Adrenal gland (tissue), 5 donors: ENCODE measurements at regions not wholly inside any gene's neighbourhood (a gene's known extent, or its start where the extent isn't known, plus 50 kb on each side); places are given as distances from the start of the nearest gene placed in this dataset.

ENCODE experiments used
- POLR2A ChIP-seq, 2 donors: fragments of 450-650 bp; IDR thresholded peaks; one replicate each; pipeline ENCODE4 v1.6.1; 2017; ENCODE audit warnings: antibody characterized with exemption in 2 of 2, mild to moderate bottlenecking in 2 of 2, moderate library complexity in 1 of 2
- TF ChIP-seq, protein P1 (sequence below), 6 experiments: fragments of 450-650 bp in 4 of 6; fragments of 200-600 bp in 2 of 6; sonication (generic) in 1 of 6; IDR thresholded peaks; 1 replicate in 5 of 6; 2 replicates in 1 of 6; pipeline versions ENCODE4 v1.5.1 to v1.8.0; 2016 to 2021; ENCODE audit warnings: antibody characterized with exemption in 6 of 6, mild to moderate bottlenecking in 2 of 6, moderate library complexity in 1 of 6
- donor health status: DM: no; HTN: no; CAD: no.

DNA sequence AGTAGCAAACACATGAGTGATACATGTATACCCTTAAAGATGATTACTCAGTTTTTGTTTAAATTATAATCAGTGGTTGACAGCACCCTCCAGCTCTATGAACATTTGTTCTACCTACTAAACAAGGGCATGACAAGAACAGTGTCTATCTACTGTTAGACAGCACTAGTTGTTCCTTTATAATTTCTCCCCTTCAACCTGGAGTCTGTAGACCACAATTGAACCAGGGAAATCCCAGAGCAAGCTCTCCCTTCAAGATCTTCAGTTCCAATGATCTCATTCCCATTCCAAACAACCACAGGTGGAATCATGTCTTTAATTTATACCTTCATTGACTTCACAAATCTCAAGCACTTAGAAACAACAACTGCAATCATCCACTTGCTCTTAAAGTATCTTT, 216.1 kb downstream of the HHIPL2 start:
- TF ChIP-seq, protein P1, sequence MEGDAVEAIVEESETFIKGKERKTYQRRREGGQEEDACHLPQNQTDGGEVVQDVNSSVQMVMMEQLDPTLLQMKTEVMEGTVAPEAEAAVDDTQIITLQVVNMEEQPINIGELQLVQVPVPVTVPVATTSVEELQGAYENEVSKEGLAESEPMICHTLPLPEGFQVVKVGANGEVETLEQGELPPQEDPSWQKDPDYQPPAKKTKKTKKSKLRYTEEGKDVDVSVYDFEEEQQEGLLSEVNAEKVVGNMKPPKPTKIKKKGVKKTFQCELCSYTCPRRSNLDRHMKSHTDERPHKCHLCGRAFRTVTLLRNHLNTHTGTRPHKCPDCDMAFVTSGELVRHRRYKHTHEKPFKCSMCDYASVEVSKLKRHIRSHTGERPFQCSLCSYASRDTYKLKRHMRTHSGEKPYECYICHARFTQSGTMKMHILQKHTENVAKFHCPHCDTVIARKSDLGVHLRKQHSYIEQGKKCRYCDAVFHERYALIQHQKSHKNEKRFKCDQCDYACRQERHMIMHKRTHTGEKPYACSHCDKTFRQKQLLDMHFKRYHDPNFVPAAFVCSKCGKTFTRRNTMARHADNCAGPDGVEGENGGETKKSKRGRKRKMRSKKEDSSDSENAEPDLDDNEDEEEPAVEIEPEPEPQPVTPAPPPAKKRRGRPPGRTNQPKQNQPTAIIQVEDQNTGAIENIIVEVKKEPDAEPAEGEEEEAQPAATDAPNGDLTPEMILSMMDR (IDR thresholded peaks at IDR 0.05), result no peak
- no peak for TF ChIP-seq POLR2A (IDR thresholded peaks at IDR 0.05)
